Colonic mucosa (tissue), 4 donors: ENCODE measurements at regions not wholly inside any gene's neighbourhood (a gene's known extent, or its start where the extent isn't known, plus 50 kb on each side); places are given as distances from the start of the nearest gene placed in this dataset.

Experiments
- DNase-seq: peaks from one replicate; pipeline ENCODE4 v3.0.0-alpha.2; 2020
- H3K27ac ChIP-seq: fragments of 200-600 bp; one replicate; pipeline ENCODE4 v1.8.0; 2021
- H3K27me3 ChIP-seq: fragments of 200-600 bp; one replicate; pipeline ENCODE4 v1.8.0; 2021
- H3K36me3 ChIP-seq: fragments of 200-600 bp; one replicate; pipeline ENCODE4 v1.8.0; 2021
- H3K4me1 ChIP-seq: fragments of 200-600 bp; one replicate; pipeline ENCODE4 v1.8.0; 2021; ENCODE audit warnings: mild to moderate bottlenecking
- H3K4me3 ChIP-seq: fragments of 200-600 bp; one replicate; pipeline ENCODE4 v1.8.0; 2021
- H3K9ac ChIP-seq, 2 donors: one replicate each; pipeline ENCODE4 v1.7.0; 2013; ENCODE audit warnings: control low read depth in 2 of 2, low read depth in 2 of 2, low read length in 2 of 2
- H3K9me3 ChIP-seq: fragments of 200-600 bp; one replicate; pipeline ENCODE4 v1.8.0; 2021
- intact Hi-C: fragments of 100-400 bp; cut with DNase I; formaldehyde crosslinking; loops from one replicate; pipeline ENCODE4 v1.14.1; 2022
- TF ChIP-seq, protein P1 (sequence below): fragments of 200-600 bp; IDR thresholded peaks from one replicate; pipeline ENCODE4 v1.8.0; 2022; ENCODE audit warnings: antibody characterized with exemption, mild to moderate bottlenecking
- donor health status: healthy.
- donor health status: DM: no; HTN: no; CAD: no.
- donor health status: DM: no; HTN: no; CAD: no.

DNA sequence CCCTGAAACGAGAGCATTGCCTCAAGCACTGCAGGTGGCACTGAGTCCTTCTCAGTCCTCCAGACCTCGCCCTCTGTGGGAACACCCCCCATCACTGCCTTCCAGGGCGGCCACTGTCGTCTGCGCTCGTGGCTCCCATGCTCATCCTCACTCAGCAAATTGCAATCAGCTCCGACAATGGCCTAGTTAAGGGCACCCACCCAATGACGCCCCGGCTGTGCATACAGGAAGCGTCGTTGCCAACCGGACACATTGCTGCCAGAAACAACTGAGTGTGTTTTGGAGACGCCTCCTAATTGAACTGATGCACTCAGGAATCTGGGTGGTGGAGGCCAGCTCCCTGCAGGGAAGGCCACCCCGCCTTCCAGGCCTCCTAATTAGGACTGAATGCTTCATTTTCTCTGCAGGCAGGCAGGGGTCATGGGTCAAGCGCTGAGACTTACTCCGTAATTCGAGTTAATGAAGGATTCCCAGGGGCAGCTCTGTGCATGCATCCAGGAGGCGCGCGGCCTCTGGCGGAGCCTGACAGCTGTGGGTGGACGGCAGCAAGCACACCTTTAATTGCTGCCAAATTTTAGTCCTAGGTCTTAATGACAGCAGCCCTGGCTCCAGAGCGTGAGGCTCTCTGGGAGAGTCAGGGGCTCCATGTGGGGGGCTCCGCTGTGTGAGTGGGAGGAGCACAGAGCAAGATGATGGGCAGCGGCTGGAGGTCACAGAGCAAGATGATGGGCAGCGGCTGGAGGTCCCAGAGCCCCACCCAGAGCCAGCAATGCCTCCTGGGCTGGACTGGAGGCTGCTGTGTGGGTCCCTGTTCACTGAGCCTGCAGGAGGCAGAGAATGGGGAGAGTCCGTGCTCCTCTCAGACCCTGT lies 199.0 kb downstream of the BRD1 start:
- Histone ChIP-seq H3K36me3 (no peaks in the 10 kb centered on the region), H3K27me3 (no peaks in the 10 kb centered on the region), H3K4me1 (peaks cover 3% of the 10 kb centered on the region), H3K4me3 (no peak overlapping the region), H3K27ac (no peak overlapping the region), H3K9me3 (no peaks in the 10 kb centered on the region), H3K9ac (no peak overlapping the region)
- intact Hi-C loops, result no loop called here
- DNase-seq, result no peak
- TF ChIP-seq, protein P1, sequence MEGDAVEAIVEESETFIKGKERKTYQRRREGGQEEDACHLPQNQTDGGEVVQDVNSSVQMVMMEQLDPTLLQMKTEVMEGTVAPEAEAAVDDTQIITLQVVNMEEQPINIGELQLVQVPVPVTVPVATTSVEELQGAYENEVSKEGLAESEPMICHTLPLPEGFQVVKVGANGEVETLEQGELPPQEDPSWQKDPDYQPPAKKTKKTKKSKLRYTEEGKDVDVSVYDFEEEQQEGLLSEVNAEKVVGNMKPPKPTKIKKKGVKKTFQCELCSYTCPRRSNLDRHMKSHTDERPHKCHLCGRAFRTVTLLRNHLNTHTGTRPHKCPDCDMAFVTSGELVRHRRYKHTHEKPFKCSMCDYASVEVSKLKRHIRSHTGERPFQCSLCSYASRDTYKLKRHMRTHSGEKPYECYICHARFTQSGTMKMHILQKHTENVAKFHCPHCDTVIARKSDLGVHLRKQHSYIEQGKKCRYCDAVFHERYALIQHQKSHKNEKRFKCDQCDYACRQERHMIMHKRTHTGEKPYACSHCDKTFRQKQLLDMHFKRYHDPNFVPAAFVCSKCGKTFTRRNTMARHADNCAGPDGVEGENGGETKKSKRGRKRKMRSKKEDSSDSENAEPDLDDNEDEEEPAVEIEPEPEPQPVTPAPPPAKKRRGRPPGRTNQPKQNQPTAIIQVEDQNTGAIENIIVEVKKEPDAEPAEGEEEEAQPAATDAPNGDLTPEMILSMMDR, result no peak

DNA sequence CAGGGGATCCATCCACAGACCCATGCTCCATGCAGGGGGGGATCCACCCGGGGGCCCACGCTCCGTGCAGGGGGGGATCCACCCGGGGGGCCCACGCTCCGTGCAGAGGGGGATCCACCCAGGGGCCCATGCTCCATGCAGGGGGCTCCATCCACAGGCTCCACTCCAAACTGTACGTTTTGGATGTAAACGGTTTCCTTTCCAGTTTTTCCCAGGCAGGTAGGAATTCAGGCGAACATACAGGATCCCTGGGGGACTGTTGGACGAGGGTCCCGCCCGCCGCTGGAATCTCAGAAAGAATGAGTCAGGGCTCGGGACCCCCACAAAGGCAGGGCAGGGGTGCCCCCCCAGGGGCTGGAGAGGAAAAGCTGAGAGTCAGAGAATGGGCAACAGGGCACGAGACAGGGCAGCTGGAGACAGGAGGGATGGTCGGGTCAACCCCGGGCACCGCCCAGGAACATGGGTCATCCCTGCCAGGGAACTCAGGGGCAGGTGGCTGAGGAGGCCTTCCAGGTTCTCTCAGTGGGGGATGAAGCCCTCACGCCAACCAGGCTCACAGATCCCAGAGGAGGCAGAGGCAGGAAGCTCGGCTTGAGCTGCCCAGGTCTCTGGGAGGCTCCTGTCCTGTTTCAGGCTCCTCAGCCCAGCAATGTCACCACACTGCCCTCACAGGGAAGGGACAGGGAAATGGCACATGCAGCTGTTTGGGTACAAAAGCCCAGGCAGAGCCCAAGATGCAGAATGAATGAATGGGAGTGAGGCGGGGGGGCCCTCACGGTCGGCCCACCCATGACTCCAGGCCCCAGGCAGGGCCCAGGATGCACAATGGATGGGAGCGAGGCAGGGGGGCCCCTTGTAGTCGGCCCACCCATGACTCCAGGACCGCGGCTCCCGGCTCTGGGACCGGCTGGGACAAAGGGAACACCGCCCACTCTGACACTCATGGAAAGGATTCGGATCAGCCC lies 200.2 kb downstream of the BRD1 start:
- intact Hi-C loops, result no loop called here
- Histone ChIP-seq H3K4me3 (no peak overlapping the region), H3K27ac (no peak overlapping the region), H3K9me3 (no peaks in the 10 kb centered on the region), H3K27me3 (no peaks in the 10 kb centered on the region), H3K36me3 (no peaks in the 10 kb centered on the region), H3K9ac (no peak overlapping the region), H3K4me1 (peaks cover 3% of the 10 kb centered on the region)
- DNase-seq, result no peak
- TF ChIP-seq, protein P1, result no peak

DNA sequence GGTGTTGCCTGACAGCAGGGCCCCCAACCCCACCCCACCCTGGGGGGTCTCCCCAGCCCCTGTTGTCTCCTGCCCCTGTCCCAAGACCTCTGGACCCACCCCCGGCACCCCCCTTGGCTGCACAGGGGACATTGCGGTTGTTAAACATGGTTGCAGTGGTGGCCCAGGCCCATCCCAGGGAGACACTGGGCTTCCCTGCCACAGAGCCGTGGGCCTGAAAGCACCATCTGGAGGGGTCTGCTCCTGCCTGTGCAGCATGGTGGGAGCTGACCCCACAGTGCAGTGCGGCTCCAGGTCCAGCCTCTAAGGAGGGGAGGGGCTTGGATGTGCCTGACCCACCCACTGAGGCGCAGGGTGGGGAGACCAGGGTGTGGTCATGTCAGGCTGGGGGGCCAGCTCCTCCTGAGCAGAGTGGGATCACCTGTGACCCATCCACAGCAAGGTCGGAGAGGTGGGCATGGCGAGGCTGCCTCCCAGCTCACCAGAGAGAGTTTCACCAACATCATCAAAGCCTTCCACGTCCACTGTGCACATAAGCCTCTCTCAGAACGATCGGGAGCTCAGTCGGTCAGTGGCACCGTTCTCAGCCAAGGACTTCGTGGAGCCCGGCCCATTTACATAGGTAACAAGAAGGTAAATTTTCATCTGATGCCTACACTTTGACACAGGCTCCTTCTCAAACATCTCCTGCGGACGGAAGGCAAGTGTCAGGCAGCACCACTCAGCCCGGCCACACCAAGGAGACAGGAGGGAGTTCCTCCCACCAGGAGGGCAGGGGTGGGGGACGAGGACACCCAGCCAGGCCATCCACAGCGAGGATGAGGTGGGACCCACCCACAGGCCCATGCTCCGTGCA lies 201.1 kb downstream of the BRD1 start:
- H3K27ac ChIP-seq, result no peak overlapping the region
- intact Hi-C loops, result no loop called here
- no peaks in the 10 kb centered on the region for H3K9me3 ChIP-seq
- no peaks in the 10 kb centered on the region for H3K4me1 ChIP-seq
- H3K27me3 ChIP-seq, result no peaks in the 10 kb centered on the region
- no peak overlapping the region for H3K4me3 ChIP-seq
- DNase-seq, result no peak
- no peaks in the 10 kb centered on the region for H3K36me3 ChIP-seq
- TF ChIP-seq, protein P1, result no peak
- H3K9ac ChIP-seq, result no peak overlapping the region

DNA sequence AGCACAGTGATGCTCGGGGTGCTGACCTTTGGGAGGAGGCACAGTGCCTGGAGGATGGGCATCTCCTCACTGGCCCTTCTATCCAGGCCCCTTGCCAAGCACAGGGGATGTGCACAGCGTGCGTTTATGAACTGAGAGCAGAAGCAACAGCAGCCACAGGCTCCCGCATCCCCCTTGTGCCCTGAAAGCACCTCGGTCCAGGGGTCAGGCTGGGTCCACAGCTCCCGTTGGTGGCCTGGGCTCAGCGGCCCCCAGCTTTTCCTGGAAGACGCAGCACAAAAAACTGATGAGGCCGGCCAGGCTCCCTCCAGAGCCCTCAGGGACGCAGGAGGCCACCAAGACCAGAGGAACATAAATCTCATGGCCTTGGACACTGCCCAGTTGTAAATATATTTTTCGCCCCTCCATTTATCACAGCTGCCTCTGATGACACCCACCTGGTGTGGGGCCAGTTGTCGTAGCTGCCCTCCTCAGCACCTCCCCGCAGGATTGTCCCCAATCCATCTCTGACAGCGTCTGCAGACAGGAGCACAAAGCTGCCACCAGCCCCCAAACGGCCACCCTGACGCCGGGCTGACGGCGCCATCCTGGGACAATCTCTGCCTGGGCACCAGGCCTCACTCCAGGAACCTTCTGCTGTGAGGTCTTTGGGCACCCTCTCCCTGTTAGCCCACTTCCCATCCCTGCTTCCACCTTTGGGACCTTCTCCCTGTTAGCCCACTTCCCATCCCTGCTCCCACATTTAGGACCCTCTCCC lies 203.1 kb downstream of the BRD1 start:
- TF ChIP-seq, protein P1, result no peak

More for the DNA sequence above, 203.1 kb downstream of the BRD1 start:
- no peak overlapping the region for H3K4me3 ChIP-seq
- no peak overlapping the region for H3K27ac ChIP-seq
- H3K9ac ChIP-seq, result no peak overlapping the region
- no peak for DNase-seq
- H3K36me3 ChIP-seq, result no peaks in the 10 kb centered on the region
- no peaks in the 10 kb centered on the region for H3K9me3 ChIP-seq
- no peaks in the 10 kb centered on the region for H3K4me1 ChIP-seq
- no peaks in the 10 kb centered on the region for H3K27me3 ChIP-seq
- intact Hi-C loops, result no loop called here
